ENCODE measurements at regions not wholly inside any gene's neighbourhood (a gene's known extent, or its start where the extent isn't known, plus 50 kb on each side); places are given as distances from the start of the nearest gene placed in this dataset.

DNA sequence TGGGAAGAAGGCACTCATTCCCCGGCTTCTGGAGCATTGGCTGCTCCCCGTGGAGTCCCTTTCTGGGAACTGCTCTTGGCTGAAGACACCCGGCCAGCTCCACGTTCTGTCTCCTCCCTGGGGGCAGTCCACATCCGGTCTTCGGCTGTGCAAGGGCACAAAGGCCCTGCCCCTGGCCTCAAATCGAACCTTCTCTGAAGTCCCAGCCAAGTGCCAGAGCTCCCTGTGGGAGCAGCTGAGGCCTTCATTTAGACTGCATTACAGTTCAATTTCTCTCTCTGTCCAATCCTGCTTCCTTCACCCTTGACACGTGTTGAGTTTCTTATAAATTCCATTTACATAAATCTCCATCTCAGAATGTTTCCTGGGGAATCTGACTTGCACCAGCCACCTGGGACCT, 132.9 kb upstream of the POU3F1 start:
- no peak for TF ChIP-seq EZH2phosphoT487 (IDR thresholded peaks at IDR 0.05; ENCODE audit: borderline replicate concordance, low read length)
- TF ChIP-seq, protein P1, sequence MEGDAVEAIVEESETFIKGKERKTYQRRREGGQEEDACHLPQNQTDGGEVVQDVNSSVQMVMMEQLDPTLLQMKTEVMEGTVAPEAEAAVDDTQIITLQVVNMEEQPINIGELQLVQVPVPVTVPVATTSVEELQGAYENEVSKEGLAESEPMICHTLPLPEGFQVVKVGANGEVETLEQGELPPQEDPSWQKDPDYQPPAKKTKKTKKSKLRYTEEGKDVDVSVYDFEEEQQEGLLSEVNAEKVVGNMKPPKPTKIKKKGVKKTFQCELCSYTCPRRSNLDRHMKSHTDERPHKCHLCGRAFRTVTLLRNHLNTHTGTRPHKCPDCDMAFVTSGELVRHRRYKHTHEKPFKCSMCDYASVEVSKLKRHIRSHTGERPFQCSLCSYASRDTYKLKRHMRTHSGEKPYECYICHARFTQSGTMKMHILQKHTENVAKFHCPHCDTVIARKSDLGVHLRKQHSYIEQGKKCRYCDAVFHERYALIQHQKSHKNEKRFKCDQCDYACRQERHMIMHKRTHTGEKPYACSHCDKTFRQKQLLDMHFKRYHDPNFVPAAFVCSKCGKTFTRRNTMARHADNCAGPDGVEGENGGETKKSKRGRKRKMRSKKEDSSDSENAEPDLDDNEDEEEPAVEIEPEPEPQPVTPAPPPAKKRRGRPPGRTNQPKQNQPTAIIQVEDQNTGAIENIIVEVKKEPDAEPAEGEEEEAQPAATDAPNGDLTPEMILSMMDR (IDR thresholded peaks at IDR 0.05; ENCODE audit: low read depth, low read length, poor library complexity, severe bottlenecking) = no peak

Measured in DOHH2 (cell line).